ENCODE measurements at regions not wholly inside any gene's neighbourhood (a gene's known extent, or its start where the extent isn't known, plus 50 kb on each side); places are given as distances from the start of the nearest gene placed in this dataset.
"Not testable (repeated sequence)": the region's sequence is repeated elsewhere in the genome, so short reads cannot be mapped to it uniquely, and the experiment has no call there.

DNA sequence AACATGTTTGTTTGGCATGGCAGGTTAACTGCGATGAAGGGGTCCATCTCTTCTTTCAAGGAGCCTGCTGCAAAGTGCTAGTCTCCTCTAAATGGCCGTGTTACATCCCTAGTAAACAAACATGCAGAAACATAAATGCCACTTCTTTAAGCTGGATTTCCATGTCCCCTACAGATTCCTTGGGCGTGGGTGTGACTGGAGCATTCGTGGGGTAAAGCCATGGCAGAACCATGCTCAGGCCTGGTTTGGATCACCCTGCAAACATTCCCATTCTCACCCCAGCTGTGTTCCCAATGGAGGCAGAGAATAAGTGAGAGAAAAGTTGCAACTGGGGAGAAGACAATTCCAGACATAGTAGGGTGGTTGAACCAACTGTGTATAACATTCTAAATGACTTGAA lies 208.0 kb upstream of the FAM240B start:
- TF ChIP-seq, protein P1, sequence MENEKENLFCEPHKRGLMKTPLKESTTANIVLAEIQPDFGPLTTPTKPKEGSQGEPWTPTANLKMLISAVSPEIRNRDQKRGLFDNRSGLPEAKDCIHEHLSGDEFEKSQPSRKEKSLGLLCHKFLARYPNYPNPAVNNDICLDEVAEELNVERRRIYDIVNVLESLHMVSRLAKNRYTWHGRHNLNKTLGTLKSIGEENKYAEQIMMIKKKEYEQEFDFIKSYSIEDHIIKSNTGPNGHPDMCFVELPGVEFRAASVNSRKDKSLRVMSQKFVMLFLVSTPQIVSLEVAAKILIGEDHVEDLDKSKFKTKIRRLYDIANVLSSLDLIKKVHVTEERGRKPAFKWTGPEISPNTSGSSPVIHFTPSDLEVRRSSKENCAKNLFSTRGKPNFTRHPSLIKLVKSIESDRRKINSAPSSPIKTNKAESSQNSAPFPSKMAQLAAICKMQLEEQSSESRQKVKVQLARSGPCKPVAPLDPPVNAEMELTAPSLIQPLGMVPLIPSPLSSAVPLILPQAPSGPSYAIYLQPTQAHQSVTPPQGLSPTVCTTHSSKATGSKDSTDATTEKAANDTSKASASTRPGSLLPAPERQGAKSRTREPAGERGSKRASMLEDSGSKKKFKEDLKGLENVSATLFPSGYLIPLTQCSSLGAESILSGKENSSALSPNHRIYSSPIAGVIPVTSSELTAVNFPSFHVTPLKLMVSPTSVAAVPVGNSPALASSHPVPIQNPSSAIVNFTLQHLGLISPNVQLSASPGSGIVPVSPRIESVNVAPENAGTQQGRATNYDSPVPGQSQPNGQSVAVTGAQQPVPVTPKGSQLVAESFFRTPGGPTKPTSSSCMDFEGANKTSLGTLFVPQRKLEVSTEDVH (IDR thresholded peaks at IDR 0.05; ENCODE audit: low read depth, partially characterized antibody): not testable (repeated sequence)
- TF ChIP-seq, protein P2, sequence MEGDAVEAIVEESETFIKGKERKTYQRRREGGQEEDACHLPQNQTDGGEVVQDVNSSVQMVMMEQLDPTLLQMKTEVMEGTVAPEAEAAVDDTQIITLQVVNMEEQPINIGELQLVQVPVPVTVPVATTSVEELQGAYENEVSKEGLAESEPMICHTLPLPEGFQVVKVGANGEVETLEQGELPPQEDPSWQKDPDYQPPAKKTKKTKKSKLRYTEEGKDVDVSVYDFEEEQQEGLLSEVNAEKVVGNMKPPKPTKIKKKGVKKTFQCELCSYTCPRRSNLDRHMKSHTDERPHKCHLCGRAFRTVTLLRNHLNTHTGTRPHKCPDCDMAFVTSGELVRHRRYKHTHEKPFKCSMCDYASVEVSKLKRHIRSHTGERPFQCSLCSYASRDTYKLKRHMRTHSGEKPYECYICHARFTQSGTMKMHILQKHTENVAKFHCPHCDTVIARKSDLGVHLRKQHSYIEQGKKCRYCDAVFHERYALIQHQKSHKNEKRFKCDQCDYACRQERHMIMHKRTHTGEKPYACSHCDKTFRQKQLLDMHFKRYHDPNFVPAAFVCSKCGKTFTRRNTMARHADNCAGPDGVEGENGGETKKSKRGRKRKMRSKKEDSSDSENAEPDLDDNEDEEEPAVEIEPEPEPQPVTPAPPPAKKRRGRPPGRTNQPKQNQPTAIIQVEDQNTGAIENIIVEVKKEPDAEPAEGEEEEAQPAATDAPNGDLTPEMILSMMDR (IDR thresholded peaks at IDR 0.05 in 2 of 3, conservative IDR thresholded peaks at IDR 0.05 in 1 of 3; ENCODE audit: control insufficient read depth in 2 of 3, extremely low read depth in 1 of 3, insufficient read depth in 1 of 3, low read depth in 3 of 3, low read length in 3 of 3): not testable (repeated sequence)
- TF ChIP-seq GABPA (IDR thresholded peaks at IDR 0.05; ENCODE audit: low read depth); RCOR1 (conservative IDR thresholded peaks at IDR 0.05; ENCODE audit: low read depth, low read length); SREBF2 (IDR thresholded peaks at IDR 0.05; ENCODE audit: low read length); TCF3 (IDR thresholded peaks at IDR 0.05; ENCODE audit: borderline replicate concordance, insufficient read depth, low read depth, low read length); FOXK2 (IDR thresholded peaks at IDR 0.05); SUZ12 (IDR thresholded peaks at IDR 0.05; ENCODE audit: unreplicated experiment); NFYB (IDR thresholded peaks at IDR 0.05; ENCODE audit: insufficient read depth, low read depth, low read length): not testable (repeated sequence)

All from GM12878 (cell line).